GM19468 (cell line): ENCODE measurements at regions not wholly inside any gene's neighbourhood (a gene's known extent, or its start where the extent isn't known, plus 50 kb on each side); places are given as distances from the start of the nearest gene placed in this dataset.
"Not testable (repeated sequence)": the region's sequence is repeated elsewhere in the genome, so short reads cannot be mapped to it uniquely, and the experiment has no call there.

Experiments used
- ATAC-seq: cut with Tn5 transposase; IDR thresholded peaks from one replicate; pipeline ENCODE4 v1.9.1; 2021; ENCODE audit warnings: mild to moderate bottlenecking, moderate library complexity, moderate number of reproducible peaks; ENCODE audit not compliant: unreplicated experiment; ENCODE audit errors: extremely low read depth

- ATAC-seq: peak; percentile 78
Observed at GRCh38 chr6:134822920-134823709, 126.8 kb downstream of the ALDH8A1 start.

- no peak for ATAC-seq
Observed at GRCh38 chr6:134821928-134822864, 127.7 kb downstream of the ALDH8A1 start.

GRCh38 chr6:134821397-134821796 is 128.5 kb downstream of the ALDH8A1 start:
- no peak for ATAC-seq

GRCh38 chr6:134819863-134820800 is 129.8 kb downstream of the ALDH8A1 start:
- no peak for ATAC-seq

- ATAC-seq: no peak
Observed at GRCh38 chr6:134819236-134819635, 130.7 kb downstream of the ALDH8A1 start.

GRCh38 chr6:134817448-134817847 is 132.5 kb downstream of the ALDH8A1 start:
- no peak for ATAC-seq

- no peak for ATAC-seq
Observed at GRCh38 chr6:134816780-134817179, 133.1 kb downstream of the ALDH8A1 start.

- no peak for ATAC-seq
Observed at GRCh38 chr6:134816300-134816699, 133.6 kb downstream of the ALDH8A1 start.

GRCh38 chr6:134814076-134814695 is 135.7 kb downstream of the ALDH8A1 start:
- no peak for ATAC-seq

- ATAC-seq: no peak
Observed at GRCh38 chr6:134813146-134813545, 136.8 kb downstream of the ALDH8A1 start.

- ATAC-seq: no peak
Observed at GRCh38 chr6:134810402-134810801, 139.5 kb downstream of the ALDH8A1 start.

- ATAC-seq: no peak
Observed at GRCh38 chr6:134809130-134809529, 140.8 kb downstream of the ALDH8A1 start.

- no peak for ATAC-seq
Observed at GRCh38 chr6:134806180-134806798, 143.6 kb downstream of the ALDH8A1 start.

- no peak for ATAC-seq
Observed at GRCh38 chr6:134805168-134805567, 144.7 kb downstream of the ALDH8A1 start.

- ATAC-seq: not testable (repeated sequence)
Observed at GRCh38 chr6:134804311-134804710, 145.6 kb downstream of the ALDH8A1 start.

GRCh38 chr6:134802426-134803058 is 147.4 kb downstream of the ALDH8A1 start:
- no peak for ATAC-seq

- ATAC-seq: no peak
Observed at GRCh38 chr6:134797400-134798113, 152.3 kb downstream of the ALDH8A1 start.

GRCh38 chr6:134795691-134796090 is 154.2 kb downstream of the ALDH8A1 start:
- ATAC-seq: no peak
